ENCODE measurements at regions not wholly inside any gene's neighbourhood (a gene's known extent, or its start where the extent isn't known, plus 50 kb on each side); places are given as distances from the start of the nearest gene placed in this dataset.
"Not testable (repeated sequence)": the region's sequence is repeated elsewhere in the genome, so short reads cannot be mapped to it uniquely, and the experiment has no call there.

- H3K4me3 ChIP-seq (ENCODE audit: low read length in 2 of 2); H3K9ac ChIP-seq (ENCODE audit: low read depth, low read length, poor library complexity); H3K4me1 ChIP-seq (ENCODE audit: control insufficient read depth in 2 of 2, insufficient read depth in 1 of 2, low read depth in 1 of 2, low read length in 2 of 2); H3K4me2 ChIP-seq (ENCODE audit: insufficient read depth, low read length, poor library complexity, severe bottlenecking); H2BK12ac ChIP-seq (ENCODE audit: low read length); H2BK120ac ChIP-seq (ENCODE audit: low read depth, low read length); H3K27me3 ChIP-seq (ENCODE audit: control insufficient read depth in 3 of 3, insufficient read depth in 3 of 3, low read depth in 1 of 3, low read length in 3 of 3); H3K27ac ChIP-seq (replicated peaks; ENCODE audit: low read length); H2BK15ac ChIP-seq (ENCODE audit: low read length); DNase-seq (ENCODE audit: low spot score); H3K79me1 ChIP-seq (ENCODE audit: low read depth, low read length); H2AK5ac ChIP-seq (ENCODE audit: low read depth, low read length); H3K36me3 ChIP-seq (replicated peaks in 1 of 2; ENCODE audit: control insufficient read depth in 2 of 2, insufficient read depth in 2 of 2, low read length in 2 of 2); H3K23ac ChIP-seq (ENCODE audit: low read depth, low read length, poor library complexity); H3K4ac ChIP-seq (ENCODE audit: low read length); H2AFZ ChIP-seq (ENCODE audit: low read length); H3K18ac ChIP-seq (ENCODE audit: low read length); H2BK5ac ChIP-seq (ENCODE audit: low read length); H3K9me3 ChIP-seq (replicated peaks in 1 of 2; ENCODE audit: control insufficient read depth in 2 of 2, insufficient read depth in 1 of 2, low read depth in 1 of 2, low read length in 2 of 2); H4K8ac ChIP-seq (ENCODE audit: low read depth, low read length); H3K14ac ChIP-seq (ENCODE audit: low read length); H4K91ac ChIP-seq (ENCODE audit: low read depth, low read length, poor library complexity): not testable (repeated sequence)
- no CpG with 5 or more reads among the region's 2 CpGs for WGBS, 2 donors (ENCODE audit: extremely low coverage in 2 of 2, insufficient read length in 2 of 2, insufficient replicate concordance in 1 of 2)
Measured at GRCh38 chr16:51977506-51977905, 569.4 kb downstream of the TOX3 start.

GRCh38 chr16:51971184-51971583, 575.8 kb downstream of the TOX3 start:
- H3K9ac ChIP-seq (ENCODE audit: low read depth, low read length, poor library complexity): no peak overlapping the region
- no peaks in the 10 kb centered on the region for H3K4me1 ChIP-seq (ENCODE audit: control insufficient read depth in 2 of 2, insufficient read depth in 1 of 2, low read depth in 1 of 2, low read length in 2 of 2)
- H3K27ac ChIP-seq (replicated peaks; ENCODE audit: low read length): no peak overlapping the region
- no peak overlapping the region for H4K91ac ChIP-seq (ENCODE audit: low read depth, low read length, poor library complexity)
- no peak overlapping the region for H4K8ac ChIP-seq (ENCODE audit: low read depth, low read length)
- H3K4me3 ChIP-seq (ENCODE audit: low read length in 2 of 2): no peak overlapping the region
- no peak overlapping the region for H3K4ac ChIP-seq (ENCODE audit: low read length)
- H2AK5ac ChIP-seq (ENCODE audit: low read depth, low read length): no peak overlapping the region
- H2BK15ac ChIP-seq (ENCODE audit: low read length): no peak overlapping the region
- no peak overlapping the region for H2BK12ac ChIP-seq (ENCODE audit: low read length)
- DNase-seq (ENCODE audit: low spot score): peak; percentile 17
- H2BK120ac ChIP-seq (ENCODE audit: low read depth, low read length): no peak overlapping the region
- H3K18ac ChIP-seq (ENCODE audit: low read length): no peak overlapping the region
- peaks cover 0 to 4% (median 0%) of the 10 kb centered on the region in 3 experiments for H3K27me3 ChIP-seq (ENCODE audit: control insufficient read depth in 3 of 3, insufficient read depth in 3 of 3, low read depth in 1 of 3, low read length in 3 of 3)
- H2BK5ac ChIP-seq (ENCODE audit: low read length): no peak overlapping the region
- no peaks in the 10 kb centered on the region for H3K36me3 ChIP-seq (replicated peaks in 1 of 2; ENCODE audit: control insufficient read depth in 2 of 2, insufficient read depth in 2 of 2, low read length in 2 of 2)
- H3K14ac ChIP-seq (ENCODE audit: low read length): no peak overlapping the region
- no peaks in the 10 kb centered on the region for H3K9me3 ChIP-seq (replicated peaks in 1 of 2; ENCODE audit: control insufficient read depth in 2 of 2, insufficient read depth in 1 of 2, low read depth in 1 of 2, low read length in 2 of 2)
- H3K79me1 ChIP-seq (ENCODE audit: low read depth, low read length): no peaks in the 10 kb centered on the region
- H3K4me2 ChIP-seq (ENCODE audit: insufficient read depth, low read length, poor library complexity, severe bottlenecking): no peak overlapping the region
- no peak overlapping the region for H2AFZ ChIP-seq (ENCODE audit: low read length)
- H3K23ac ChIP-seq (ENCODE audit: low read depth, low read length, poor library complexity): no peak overlapping the region
- WGBS, 2 donors (ENCODE audit: extremely low coverage in 2 of 2, insufficient read length in 2 of 2, insufficient replicate concordance in 1 of 2): no CpG with 5 or more reads among the region's 4 CpGs

GRCh38 chr16:51968749-51969148, 578.2 kb downstream of the TOX3 start:
- no peak overlapping the region for H3K18ac ChIP-seq (ENCODE audit: low read length)
- H3K27ac ChIP-seq (replicated peaks; ENCODE audit: low read length): no peak overlapping the region
- no peak overlapping the region for H4K8ac ChIP-seq (ENCODE audit: low read depth, low read length)
- H3K4ac ChIP-seq (ENCODE audit: low read length): no peak overlapping the region
- H3K79me1 ChIP-seq (ENCODE audit: low read depth, low read length): no peaks in the 10 kb centered on the region
- no peak overlapping the region for H2AK5ac ChIP-seq (ENCODE audit: low read depth, low read length)
- no peak for DNase-seq (ENCODE audit: low spot score)
- H3K4me3 ChIP-seq (ENCODE audit: low read length in 2 of 2): no peak overlapping the region
- no CpG with 5 or more reads among the region's 1 CpG for WGBS, 2 donors (ENCODE audit: extremely low coverage in 2 of 2, insufficient read length in 2 of 2, insufficient replicate concordance in 1 of 2)
- no peak overlapping the region for H2AFZ ChIP-seq (ENCODE audit: low read length)
- H2BK15ac ChIP-seq (ENCODE audit: low read length): no peak overlapping the region
- H3K23ac ChIP-seq (ENCODE audit: low read depth, low read length, poor library complexity): no peak overlapping the region
- peaks cover 0 to 8% (median 0%) of the 10 kb centered on the region in 3 experiments for H3K27me3 ChIP-seq (ENCODE audit: control insufficient read depth in 3 of 3, insufficient read depth in 3 of 3, low read depth in 1 of 3, low read length in 3 of 3)
- H2BK5ac ChIP-seq (ENCODE audit: low read length): no peak overlapping the region
- no peaks in the 10 kb centered on the region for H3K36me3 ChIP-seq (replicated peaks in 1 of 2; ENCODE audit: control insufficient read depth in 2 of 2, insufficient read depth in 2 of 2, low read length in 2 of 2)
- H3K4me2 ChIP-seq (ENCODE audit: insufficient read depth, low read length, poor library complexity, severe bottlenecking): no peak overlapping the region
- no peak overlapping the region for H2BK120ac ChIP-seq (ENCODE audit: low read depth, low read length)
- no peak overlapping the region for H3K9ac ChIP-seq (ENCODE audit: low read depth, low read length, poor library complexity)
- no peak overlapping the region for H2BK12ac ChIP-seq (ENCODE audit: low read length)
- H3K4me1 ChIP-seq (ENCODE audit: control insufficient read depth in 2 of 2, insufficient read depth in 1 of 2, low read depth in 1 of 2, low read length in 2 of 2): no peaks in the 10 kb centered on the region
- no peak overlapping the region for H3K14ac ChIP-seq (ENCODE audit: low read length)
- no peaks in the 10 kb centered on the region for H3K9me3 ChIP-seq (replicated peaks in 1 of 2; ENCODE audit: control insufficient read depth in 2 of 2, insufficient read depth in 1 of 2, low read depth in 1 of 2, low read length in 2 of 2)
- no peak overlapping the region for H4K91ac ChIP-seq (ENCODE audit: low read depth, low read length, poor library complexity)

GRCh38 chr16:51967646-51968045, 579.3 kb downstream of the TOX3 start:
- Histone ChIP-seq H2BK5ac (ENCODE audit: low read length) (no peak overlapping the region), H4K91ac (ENCODE audit: low read depth, low read length, poor library complexity) (no peak overlapping the region), H3K27me3 (ENCODE audit: control insufficient read depth in 3 of 3, insufficient read depth in 3 of 3, low read depth in 1 of 3, low read length in 3 of 3) (peaks cover 0 to 10% (median 0%) of the 10 kb centered on the region in 3 experiments), H3K4ac (ENCODE audit: low read length) (no peak overlapping the region), H3K27ac (replicated peaks; ENCODE audit: low read length) (no peak overlapping the region), H3K14ac (ENCODE audit: low read length) (no peak overlapping the region), H3K36me3 (replicated peaks in 1 of 2; ENCODE audit: control insufficient read depth in 2 of 2, insufficient read depth in 2 of 2, low read length in 2 of 2) (no peaks in the 10 kb centered on the region), H3K23ac (ENCODE audit: low read depth, low read length, poor library complexity) (no peak overlapping the region), H3K4me2 (ENCODE audit: insufficient read depth, low read length, poor library complexity, severe bottlenecking) (no peak overlapping the region), H3K9me3 (replicated peaks in 1 of 2; ENCODE audit: control insufficient read depth in 2 of 2, insufficient read depth in 1 of 2, low read depth in 1 of 2, low read length in 2 of 2) (no peaks in the 10 kb centered on the region), H4K8ac (ENCODE audit: low read depth, low read length) (no peak overlapping the region), H2BK120ac (ENCODE audit: low read depth, low read length) (no peak overlapping the region), H2AK5ac (ENCODE audit: low read depth, low read length) (no peak overlapping the region), H3K18ac (ENCODE audit: low read length) (no peak overlapping the region), H2BK15ac (ENCODE audit: low read length) (no peak overlapping the region), H3K4me1 (ENCODE audit: control insufficient read depth in 2 of 2, insufficient read depth in 1 of 2, low read depth in 1 of 2, low read length in 2 of 2) (no peaks in the 10 kb centered on the region), H3K4me3 (ENCODE audit: low read length in 2 of 2) (no peak overlapping the region), H3K79me1 (ENCODE audit: low read depth, low read length) (no peaks in the 10 kb centered on the region), H2AFZ (ENCODE audit: low read length) (no peak overlapping the region), H3K9ac (ENCODE audit: low read depth, low read length, poor library complexity) (no peak overlapping the region), H2BK12ac (ENCODE audit: low read length) (no peak overlapping the region)
- no CpG with 5 or more reads among the region's 4 CpGs for WGBS, 2 donors (ENCODE audit: extremely low coverage in 2 of 2, insufficient read length in 2 of 2, insufficient replicate concordance in 1 of 2)
- no peak for DNase-seq (ENCODE audit: low spot score)

Data from neuronal stem cell (in vitro differentiated cells).